OCI-LY3 (cell line): ENCODE measurements at regions not wholly inside any gene's neighbourhood (a gene's known extent, or its start where the extent isn't known, plus 50 kb on each side); places are given as distances from the start of the nearest gene placed in this dataset.

Experiments used
- H2AFZ ChIP-seq: fragments of 200-600, 300-600 bp; shearing (Covaris generic); 2 replicates; pipeline ENCODE4 v1.6.0; 2014; ENCODE audit warnings: antibody characterized with exemption, low read depth, low read length
- H3K27ac ChIP-seq: fragments of 200-600, 300-600 bp; sonication (generic); 2 replicates; pipeline ENCODE4 v1.5.1; 2014; ENCODE audit warnings: mild to moderate bottlenecking, low read length, moderate library complexity, mixed read lengths
- H3K27me3 ChIP-seq: fragments of 200-600, 300-600 bp; sonication (generic); 2 replicates; pipeline ENCODE4 v1.6.1; 2014; ENCODE audit warnings: low read depth, low read length, mixed read lengths
- H3K36me3 ChIP-seq: fragments of 200-600, 300-600 bp; sonication (generic); replicated peaks from 2 replicates; pipeline ENCODE3; 2014; ENCODE audit warnings: low read depth, low read length, mixed read lengths
- H3K4me1 ChIP-seq: fragments of 300-600, 200-600 bp; sonication (generic); 2 replicates; pipeline ENCODE4 v1.6.1; 2014; ENCODE audit warnings: low read length, mixed read lengths
- H3K4me2 ChIP-seq: fragments of 200-600, 300-600 bp; sonication (generic); 2 replicates; pipeline ENCODE4 v1.6.1; 2014; ENCODE audit warnings: low read length, mixed read lengths
- H3K4me3 ChIP-seq: fragments of 300-600, 200-600 bp; sonication (generic); 2 replicates; pipeline ENCODE4 v1.5.1; 2014; ENCODE audit warnings: antibody characterized with exemption, mild to moderate bottlenecking, low read length, moderate library complexity
- H3K79me2 ChIP-seq: fragments of 300-600, 200-600 bp; shearing (Covaris generic); 2 replicates; pipeline ENCODE4 v1.6.1; 2014; ENCODE audit warnings: mild to moderate bottlenecking, low read length, mixed read lengths
- H3K9ac ChIP-seq: fragments of 300-600, 200-600 bp; shearing (Covaris generic); 2 replicates; pipeline ENCODE4 v1.6.0; 2014; ENCODE audit warnings: mild to moderate bottlenecking, low read length, moderate library complexity
- H3K9me3 ChIP-seq: fragments of 200-600, 300-600 bp; shearing (Covaris generic); 2 replicates; pipeline ENCODE4 v1.6.1; 2014; ENCODE audit warnings: low read length, mixed read lengths; ENCODE audit not compliant: insufficient read depth
- H4K20me1 ChIP-seq: fragments of 200-600, 300-600 bp; sonication (generic); 2 replicates; pipeline ENCODE4 v1.6.1; 2016; ENCODE audit warnings: low read length, mixed read lengths; ENCODE audit not compliant: insufficient read depth
- EZH2phosphoT487 ChIP-seq: fragments of 200-600 bp; shearing (Covaris generic); IDR thresholded peaks from 2 replicates; pipeline ENCODE4 v1.6.1; 2018; ENCODE audit warnings: antibody characterized with exemption, mixed run types, low read depth
- TF ChIP-seq, protein P1 (sequence below): fragments of 200-600, 300-600 bp; sonication (generic); IDR thresholded peaks from 2 replicates; pipeline ENCODE4 v1.5.1; 2014; ENCODE audit warnings: antibody characterized with exemption, low read length, low read depth

DNA sequence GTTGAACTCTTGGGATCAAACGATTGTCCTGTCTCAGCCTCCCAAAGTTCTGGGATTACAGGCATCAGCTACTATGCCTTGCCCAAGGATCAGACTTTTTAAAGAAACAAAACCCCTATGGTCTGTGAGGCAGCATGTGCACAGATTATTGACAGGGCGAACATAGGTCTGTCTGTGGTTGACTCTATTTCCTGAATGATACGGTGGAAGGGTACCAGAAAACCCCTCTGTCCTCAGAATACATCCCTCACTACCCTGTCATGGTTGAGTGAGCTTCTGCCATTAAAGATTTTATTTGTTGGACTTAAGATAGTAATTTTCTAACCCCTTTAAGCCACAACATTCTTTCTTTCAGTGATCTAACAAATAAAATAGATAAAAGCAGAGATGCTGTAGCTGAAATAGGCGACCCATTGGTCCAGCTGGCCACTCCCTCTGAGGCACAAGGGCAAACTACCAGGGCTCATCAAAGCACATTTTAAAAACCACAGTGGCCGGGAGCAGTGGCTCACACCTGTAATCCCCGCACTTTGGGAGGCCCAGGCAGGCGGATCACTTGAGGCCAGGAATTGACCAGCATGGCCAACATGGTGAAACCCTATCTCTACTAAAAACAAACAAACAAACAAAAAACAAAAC is 84.9 kb upstream of the ANKRD55 start:
- Histone ChIP-seq H3K27ac (no peak overlapping the region), H3K4me3 (no peak overlapping the region)
- no peak for TF ChIP-seq EZH2phosphoT487
- TF ChIP-seq, protein P1, sequence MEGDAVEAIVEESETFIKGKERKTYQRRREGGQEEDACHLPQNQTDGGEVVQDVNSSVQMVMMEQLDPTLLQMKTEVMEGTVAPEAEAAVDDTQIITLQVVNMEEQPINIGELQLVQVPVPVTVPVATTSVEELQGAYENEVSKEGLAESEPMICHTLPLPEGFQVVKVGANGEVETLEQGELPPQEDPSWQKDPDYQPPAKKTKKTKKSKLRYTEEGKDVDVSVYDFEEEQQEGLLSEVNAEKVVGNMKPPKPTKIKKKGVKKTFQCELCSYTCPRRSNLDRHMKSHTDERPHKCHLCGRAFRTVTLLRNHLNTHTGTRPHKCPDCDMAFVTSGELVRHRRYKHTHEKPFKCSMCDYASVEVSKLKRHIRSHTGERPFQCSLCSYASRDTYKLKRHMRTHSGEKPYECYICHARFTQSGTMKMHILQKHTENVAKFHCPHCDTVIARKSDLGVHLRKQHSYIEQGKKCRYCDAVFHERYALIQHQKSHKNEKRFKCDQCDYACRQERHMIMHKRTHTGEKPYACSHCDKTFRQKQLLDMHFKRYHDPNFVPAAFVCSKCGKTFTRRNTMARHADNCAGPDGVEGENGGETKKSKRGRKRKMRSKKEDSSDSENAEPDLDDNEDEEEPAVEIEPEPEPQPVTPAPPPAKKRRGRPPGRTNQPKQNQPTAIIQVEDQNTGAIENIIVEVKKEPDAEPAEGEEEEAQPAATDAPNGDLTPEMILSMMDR = no peak

DNA sequence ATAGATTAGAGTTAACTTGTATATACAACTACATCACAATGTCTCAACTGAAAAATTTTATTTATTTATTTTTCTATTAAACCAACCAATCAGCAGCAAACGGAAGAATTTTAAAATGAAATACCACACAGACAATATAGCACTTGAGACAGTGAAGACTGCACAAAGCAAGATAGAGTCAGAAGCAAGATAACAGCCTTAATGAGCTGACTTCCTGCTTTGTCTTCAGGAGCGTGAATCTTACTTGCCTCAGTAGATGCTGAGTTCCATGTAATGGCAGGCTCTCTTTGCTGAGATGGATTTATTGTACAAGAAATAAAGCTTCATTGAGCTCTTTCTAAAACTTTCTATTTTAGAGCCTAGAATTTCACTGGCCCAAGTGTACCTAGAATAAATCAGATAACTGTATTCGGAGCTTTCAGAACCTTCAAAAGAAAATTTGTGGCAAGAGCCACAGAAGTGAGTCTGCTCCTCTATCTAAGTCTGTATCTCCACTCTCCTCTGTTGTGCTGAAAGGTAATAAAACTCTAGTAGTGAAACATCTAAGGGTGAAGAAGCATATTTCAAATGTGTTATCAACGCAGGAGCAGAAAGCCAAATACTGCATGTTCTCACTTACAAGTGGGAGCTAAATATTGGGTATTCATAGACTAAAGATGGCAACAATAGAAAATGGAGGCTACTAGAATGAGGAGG is 83.3 kb upstream of the ANKRD55 start:
- no peaks in the 10 kb centered on the region for H3K79me2 ChIP-seq
- H3K27me3 ChIP-seq = no peaks in the 10 kb centered on the region
- H4K20me1 ChIP-seq = no peaks in the 10 kb centered on the region
- H3K4me3 ChIP-seq = no peak overlapping the region
- H3K27ac ChIP-seq = no peak overlapping the region
- no peaks in the 10 kb centered on the region for H3K36me3 ChIP-seq
- peaks cover 30% of the 10 kb centered on the region for H3K4me1 ChIP-seq
- H3K9me3 ChIP-seq = no peaks in the 10 kb centered on the region
- H3K9ac ChIP-seq = no peak overlapping the region
- H2AFZ ChIP-seq = no peak overlapping the region
- TF ChIP-seq EZH2phosphoT487 = no peak
- TF ChIP-seq, protein P1 = no peak
- no peak overlapping the region for H3K4me2 ChIP-seq

More for the DNA sequence above, 84.9 kb upstream of the ANKRD55 start:
- Histone ChIP-seq H4K20me1 (no peaks in the 10 kb centered on the region), H3K4me1 (peaks cover 22% of the 10 kb centered on the region), H3K79me2 (no peaks in the 10 kb centered on the region), H3K9ac (no peak overlapping the region), H3K9me3 (no peaks in the 10 kb centered on the region), H3K4me2 (no peak overlapping the region), H2AFZ (no peak overlapping the region), H3K36me3 (no peaks in the 10 kb centered on the region), H3K27me3 (no peaks in the 10 kb centered on the region)

DNA sequence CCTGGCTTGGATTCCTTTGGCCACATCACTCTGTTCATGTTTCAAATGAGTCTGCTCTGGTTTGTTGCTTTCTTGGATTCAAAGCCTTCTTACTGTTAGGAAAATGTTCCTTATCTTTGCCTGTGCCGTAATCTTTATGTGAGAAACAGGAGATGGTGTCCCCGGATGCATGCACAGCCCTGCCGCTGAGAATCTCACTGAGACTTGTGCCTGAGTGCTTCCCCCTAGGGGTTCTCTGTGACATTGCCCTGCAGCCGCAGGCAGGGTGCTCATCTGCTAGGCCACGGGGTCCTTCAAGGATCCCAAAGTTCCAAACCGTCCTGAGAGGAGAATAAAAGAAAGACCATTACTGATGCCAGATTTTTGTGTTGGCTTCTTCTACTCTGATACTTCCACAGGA is 81.4 kb upstream of the ANKRD55 start:
- no peaks in the 10 kb centered on the region for H3K27me3 ChIP-seq
- H3K4me3 ChIP-seq = no peak overlapping the region
- H3K79me2 ChIP-seq = no peaks in the 10 kb centered on the region
- H3K4me1 ChIP-seq = peaks cover 30% of the 10 kb centered on the region
- H4K20me1 ChIP-seq = no peaks in the 10 kb centered on the region
- no peak overlapping the region for H3K4me2 ChIP-seq
- no peaks in the 10 kb centered on the region for H3K9me3 ChIP-seq
- TF ChIP-seq, protein P1 = no peak
- no peak for TF ChIP-seq EZH2phosphoT487
- H2AFZ ChIP-seq = no peak overlapping the region
- no peak overlapping the region for H3K9ac ChIP-seq
- H3K27ac ChIP-seq = no peak overlapping the region
- H3K36me3 ChIP-seq = no peaks in the 10 kb centered on the region

DNA sequence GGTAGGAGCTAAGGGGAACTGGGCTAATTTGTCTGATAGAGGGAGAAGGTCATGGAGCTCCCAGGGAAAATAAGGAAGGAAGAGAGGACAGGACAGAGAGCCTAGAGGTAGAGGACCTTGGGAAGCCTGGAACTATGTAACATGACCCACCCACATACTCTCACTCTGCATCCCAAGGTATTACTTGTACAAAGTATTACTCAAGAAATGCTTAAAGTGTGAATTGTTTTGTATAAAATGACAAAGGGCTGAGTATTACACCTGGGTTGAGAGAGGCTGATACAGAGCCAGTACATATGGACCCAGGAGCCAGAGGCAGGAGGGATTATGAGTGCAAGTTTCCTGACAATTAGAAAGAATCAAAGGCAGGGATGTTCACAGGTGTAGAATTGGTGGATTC is 80.5 kb upstream of the ANKRD55 start:
- TF ChIP-seq, protein P1 = no peak
- TF ChIP-seq EZH2phosphoT487 = no peak
- Histone ChIP-seq H2AFZ (no peak overlapping the region), H4K20me1 (no peaks in the 10 kb centered on the region), H3K27ac (no peak overlapping the region), H3K4me2 (peak overlapping the region; percentile 41; the same call in 1 of the 2 replicates), H3K9me3 (no peaks in the 10 kb centered on the region), H3K4me1 (peaks cover 25% of the 10 kb centered on the region), H3K4me3 (no peak overlapping the region), H3K36me3 (no peaks in the 10 kb centered on the region), H3K9ac (no peak overlapping the region), H3K79me2 (no peaks in the 10 kb centered on the region), H3K27me3 (no peaks in the 10 kb centered on the region)
